ENCODE measurements at regions not wholly inside any gene's neighbourhood (a gene's known extent, or its start where the extent isn't known, plus 50 kb on each side); places are given as distances from the start of the nearest gene placed in this dataset.

DNA sequence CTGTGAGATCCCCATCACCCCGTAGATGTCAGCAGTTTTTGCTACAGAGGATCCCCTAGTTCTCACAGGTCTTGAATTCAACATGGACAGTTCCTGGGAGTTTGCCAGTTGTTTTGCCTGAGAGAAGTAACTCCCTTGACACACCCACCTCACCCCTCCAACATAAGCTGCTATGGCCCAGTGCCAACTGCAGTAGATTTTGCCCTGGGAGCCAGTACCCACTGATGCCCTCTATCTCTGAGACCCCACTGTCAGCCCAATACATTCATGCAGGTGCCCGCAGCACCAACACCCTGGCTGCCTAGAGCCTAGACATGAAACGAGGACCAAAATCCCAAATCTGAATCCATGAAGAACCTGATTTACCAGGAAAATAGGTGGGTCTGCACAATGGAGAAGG, 583.9 kb upstream of the CTNND2 start:
- no peak overlapping the region for H3K27ac ChIP-seq (ENCODE audit: low read depth, low read length)

DNA sequence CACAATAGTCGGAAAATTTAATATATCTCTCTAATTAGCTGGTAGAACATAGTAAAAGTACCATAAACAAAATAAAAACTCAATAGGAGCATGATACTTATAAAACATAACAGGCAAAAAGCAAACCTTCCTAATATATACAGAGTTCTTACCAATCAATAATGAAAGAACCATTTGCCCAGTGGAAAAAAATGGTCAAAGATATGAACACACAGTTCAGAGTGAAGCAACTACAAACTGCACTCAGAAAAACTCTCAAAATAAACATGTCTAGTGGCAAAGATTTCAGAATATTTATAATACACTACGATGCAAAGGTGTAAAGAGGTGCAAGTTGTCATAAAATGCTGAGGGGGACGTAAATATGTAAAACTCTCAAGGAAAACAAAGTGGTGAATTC, 576.2 kb upstream of the CTNND2 start:
- H3K9me3 ChIP-seq (ENCODE audit: control insufficient read depth, insufficient read depth, low read depth, low read length): peaks cover 6% of the 10 kb centered on the region
- no peaks in the 10 kb centered on the region for H3K4me1 ChIP-seq (ENCODE audit: control insufficient read depth, insufficient read depth, low read length)

More for the DNA sequence above, 583.9 kb upstream of the CTNND2 start:
- H3K9ac ChIP-seq (ENCODE audit: low read length): no peak overlapping the region
- no peaks in the 10 kb centered on the region for H3K27me3 ChIP-seq (ENCODE audit: control insufficient read depth, insufficient read depth, low read length)
- H3K9me3 ChIP-seq (ENCODE audit: control insufficient read depth, insufficient read depth, low read depth, low read length): peaks cover 6% of the 10 kb centered on the region
- no peaks in the 10 kb centered on the region for H3K36me3 ChIP-seq (ENCODE audit: control insufficient read depth, insufficient read depth, low read length)
- no peak overlapping the region for H3K4me3 ChIP-seq (ENCODE audit: low read depth, low read length)
- H3K4me1 ChIP-seq (ENCODE audit: control insufficient read depth, insufficient read depth, low read length): no peaks in the 10 kb centered on the region

DNA sequence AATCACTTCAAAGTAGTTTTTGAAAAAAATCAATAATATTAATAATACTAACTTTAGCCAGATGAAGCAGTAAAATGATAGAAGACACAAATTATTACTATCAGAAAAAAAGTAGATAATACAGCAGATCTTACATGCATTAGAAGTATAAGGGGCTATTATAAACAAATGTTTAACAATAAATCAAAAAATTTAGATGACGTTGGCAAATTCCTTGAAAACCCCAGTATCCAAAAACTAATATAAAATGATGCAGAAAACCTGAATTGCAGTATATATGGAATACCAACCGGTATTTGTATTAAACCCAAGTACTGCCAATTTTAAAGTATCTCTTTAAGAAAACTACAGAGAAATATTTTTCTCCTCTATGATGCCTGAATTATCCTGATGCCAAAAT, 573.3 kb upstream of the CTNND2 start:
- H3K36me3 ChIP-seq (ENCODE audit: control insufficient read depth, insufficient read depth, low read length): no peaks in the 10 kb centered on the region
- no peaks in the 10 kb centered on the region for H3K27me3 ChIP-seq (ENCODE audit: control insufficient read depth, insufficient read depth, low read length)
- no peak overlapping the region for H3K4me3 ChIP-seq (ENCODE audit: low read depth, low read length)
- 0 out of 2 replicates have a peak, but pooled peaks cover under 1% of the 10 kb centered on the region for H3K9me3 ChIP-seq (ENCODE audit: control insufficient read depth, insufficient read depth, low read depth, low read length)
- no peak overlapping the region for H3K27ac ChIP-seq (ENCODE audit: low read depth, low read length)
- H3K4me1 ChIP-seq (ENCODE audit: control insufficient read depth, insufficient read depth, low read length): no peaks in the 10 kb centered on the region
- H3K9ac ChIP-seq (ENCODE audit: low read length): no peak overlapping the region

More for the DNA sequence above, 576.2 kb upstream of the CTNND2 start:
- no peak overlapping the region for H3K4me3 ChIP-seq (ENCODE audit: low read depth, low read length)
- no peak overlapping the region for H3K9ac ChIP-seq (ENCODE audit: low read length)
- no peaks in the 10 kb centered on the region for H3K36me3 ChIP-seq (ENCODE audit: control insufficient read depth, insufficient read depth, low read length)
- H3K27me3 ChIP-seq (ENCODE audit: control insufficient read depth, insufficient read depth, low read length): no peaks in the 10 kb centered on the region
- no peak overlapping the region for H3K27ac ChIP-seq (ENCODE audit: low read depth, low read length)

DNA sequence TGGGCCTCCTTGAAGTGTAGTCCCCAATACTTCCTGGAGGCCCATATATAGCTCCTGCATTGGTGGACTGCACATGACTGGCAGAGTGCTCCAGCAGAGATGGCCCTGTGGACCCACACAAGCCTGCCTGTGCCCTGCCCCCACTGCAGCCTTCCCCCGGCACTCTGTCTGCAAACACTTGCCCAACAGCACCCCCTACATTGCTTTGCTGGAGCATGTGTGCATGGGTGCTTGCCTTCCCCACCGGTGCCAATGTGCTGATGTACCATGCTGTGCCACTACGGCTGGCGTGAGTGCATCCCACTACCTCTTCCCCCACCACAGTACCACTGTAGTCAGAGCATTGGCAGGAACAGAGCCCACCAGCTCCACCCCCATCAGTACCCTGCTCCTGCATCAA, 563.6 kb upstream of the CTNND2 start:
- H3K27ac ChIP-seq (ENCODE audit: low read depth, low read length): no peak overlapping the region
- H3K4me3 ChIP-seq (ENCODE audit: low read depth, low read length): no peak overlapping the region
- H3K36me3 ChIP-seq (ENCODE audit: control insufficient read depth, insufficient read depth, low read length): no peaks in the 10 kb centered on the region
- no peaks in the 10 kb centered on the region for H3K4me1 ChIP-seq (ENCODE audit: control insufficient read depth, insufficient read depth, low read length)
- no peak overlapping the region for H3K9ac ChIP-seq (ENCODE audit: low read length)
- peaks cover 27% of the 10 kb centered on the region; the same call in 1 of the 2 replicates for H3K9me3 ChIP-seq (ENCODE audit: control insufficient read depth, insufficient read depth, low read depth, low read length)
- H3K27me3 ChIP-seq (ENCODE audit: control insufficient read depth, insufficient read depth, low read length): no peaks in the 10 kb centered on the region

DNA sequence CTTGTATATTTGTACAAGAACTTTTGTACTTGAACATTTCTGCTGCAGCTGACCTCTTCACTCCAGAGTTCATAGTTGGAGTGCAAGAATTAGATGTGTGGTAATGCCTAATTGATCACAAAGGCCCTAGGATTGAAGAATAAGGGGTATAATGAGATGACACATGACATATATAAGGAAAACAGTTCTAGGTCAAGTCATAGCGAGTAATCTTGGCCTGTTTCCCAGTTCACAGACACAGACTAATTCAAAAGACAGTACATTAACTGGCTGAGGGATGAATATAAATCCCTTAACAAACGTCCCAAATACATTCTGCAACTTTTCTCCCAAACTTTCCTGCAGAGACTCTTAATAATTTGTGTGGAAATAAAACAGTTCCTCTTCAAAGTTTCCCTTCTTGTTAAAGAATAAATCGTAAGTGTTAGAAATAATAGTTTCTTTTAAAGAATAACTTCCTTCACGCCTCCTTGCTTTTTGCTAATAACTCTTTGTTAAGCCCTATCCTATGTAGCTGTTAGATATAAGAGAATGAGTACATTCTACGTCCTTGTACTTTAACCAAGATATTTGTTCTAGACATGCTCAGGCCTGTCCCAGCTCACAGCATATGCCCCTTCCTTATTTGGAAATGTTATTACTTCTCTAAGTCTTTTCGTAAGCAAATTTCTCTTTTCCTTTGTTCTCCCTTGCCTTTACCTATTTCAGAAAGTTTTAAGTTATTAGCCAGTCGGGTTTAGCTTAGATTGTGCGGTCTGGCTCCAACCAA, 556.4 kb upstream of the CTNND2 start:
- H3K27me3 ChIP-seq (ENCODE audit: control insufficient read depth, insufficient read depth, low read length): no peaks in the 10 kb centered on the region

DNA sequence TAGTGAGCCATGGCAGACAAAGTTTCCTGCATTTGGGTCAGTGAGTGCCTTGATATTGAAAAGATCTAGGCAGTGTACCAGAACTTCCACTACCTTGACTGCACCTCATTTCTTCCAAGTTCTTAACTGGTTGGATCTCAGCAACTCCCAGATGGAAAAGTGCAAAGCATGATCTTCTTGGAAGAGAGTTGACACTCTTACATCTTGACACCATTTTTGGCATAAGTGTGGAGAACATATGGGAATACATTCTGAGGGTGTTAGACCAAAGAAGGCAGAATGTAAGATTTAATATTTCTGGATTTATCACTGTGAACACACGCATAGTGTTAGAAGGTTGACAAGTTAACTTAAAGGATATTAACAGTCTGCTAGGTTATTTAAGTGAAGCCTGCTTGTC, 555.1 kb upstream of the CTNND2 start:
- Histone ChIP-seq H3K4me3 (ENCODE audit: low read depth, low read length) (no peak overlapping the region), H3K27ac (ENCODE audit: low read depth, low read length) (no peak overlapping the region), H3K9me3 (ENCODE audit: control insufficient read depth, insufficient read depth, low read depth, low read length) (peaks cover 25% of the 10 kb centered on the region), H3K4me1 (ENCODE audit: control insufficient read depth, insufficient read depth, low read length) (no peaks in the 10 kb centered on the region), H3K36me3 (ENCODE audit: control insufficient read depth, insufficient read depth, low read length) (no peaks in the 10 kb centered on the region), H3K27me3 (ENCODE audit: control insufficient read depth, insufficient read depth, low read length) (no peaks in the 10 kb centered on the region), H3K9ac (ENCODE audit: low read length) (no peak overlapping the region)

More for the DNA sequence above, 556.4 kb upstream of the CTNND2 start:
- Histone ChIP-seq H3K9ac (ENCODE audit: low read length) (no peak overlapping the region), H3K4me3 (ENCODE audit: low read depth, low read length) (no peak overlapping the region), H3K27ac (ENCODE audit: low read depth, low read length) (no peak overlapping the region), H3K4me1 (ENCODE audit: control insufficient read depth, insufficient read depth, low read length) (no peaks in the 10 kb centered on the region), H3K36me3 (ENCODE audit: control insufficient read depth, insufficient read depth, low read length) (no peaks in the 10 kb centered on the region), H3K9me3 (ENCODE audit: control insufficient read depth, insufficient read depth, low read depth, low read length) (peaks cover 25% of the 10 kb centered on the region)

DNA sequence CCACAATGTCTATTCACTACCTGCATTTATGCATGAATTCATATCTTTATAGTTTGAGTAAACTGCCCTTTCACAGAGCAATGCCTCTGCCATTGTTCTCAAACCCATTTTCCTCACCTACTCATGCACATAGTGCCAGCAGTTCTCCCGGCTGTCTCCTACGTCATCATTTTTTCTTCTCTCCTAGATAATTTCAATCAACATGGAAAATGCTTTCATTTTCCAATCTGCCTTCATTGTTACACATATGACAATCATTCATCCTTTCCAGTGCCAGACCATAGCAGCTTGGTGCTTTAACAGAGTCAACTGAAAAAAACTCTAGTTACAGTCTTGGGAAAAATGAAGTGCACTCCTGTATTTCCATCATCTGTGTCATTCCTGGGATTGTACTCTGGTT, 514.8 kb upstream of the CTNND2 start:
- Histone ChIP-seq H3K9ac (ENCODE audit: low read length) (no peak overlapping the region), H3K9me3 (ENCODE audit: control insufficient read depth, insufficient read depth, low read depth, low read length) (peaks cover 18% of the 10 kb centered on the region; the same call in 1 of the 2 replicates), H3K4me3 (ENCODE audit: low read depth, low read length) (no peak overlapping the region), H3K36me3 (ENCODE audit: control insufficient read depth, insufficient read depth, low read length) (no peaks in the 10 kb centered on the region), H3K27me3 (ENCODE audit: control insufficient read depth, insufficient read depth, low read length) (no peaks in the 10 kb centered on the region), H3K27ac (ENCODE audit: low read depth, low read length) (no peak overlapping the region), H3K4me1 (ENCODE audit: control insufficient read depth, insufficient read depth, low read length) (no peaks in the 10 kb centered on the region)

DNA sequence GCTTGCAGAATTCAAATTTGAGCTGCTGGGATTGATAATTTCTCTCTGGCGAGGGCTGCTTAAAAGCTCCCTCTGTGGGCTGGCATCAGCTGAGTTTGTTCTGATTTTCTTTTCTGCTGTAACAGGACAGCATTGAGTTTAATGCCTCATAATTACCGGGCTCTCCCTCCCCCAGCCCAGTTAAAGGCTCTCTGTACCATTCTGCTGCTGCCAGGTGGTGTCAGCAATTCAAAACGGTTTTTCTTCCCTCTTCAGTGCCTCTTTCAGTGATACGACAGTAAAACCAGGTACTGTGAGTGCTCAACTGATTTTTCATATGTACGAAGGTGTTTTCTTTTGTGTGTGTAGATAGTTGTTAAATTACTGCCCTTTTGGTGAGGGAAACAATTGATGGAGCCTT, 509.3 kb upstream of the CTNND2 start:
- H3K36me3 ChIP-seq (ENCODE audit: control insufficient read depth, insufficient read depth, low read length): no peaks in the 10 kb centered on the region; the same call in 1 of the 2 replicates
- H3K4me1 ChIP-seq (ENCODE audit: control insufficient read depth, insufficient read depth, low read length): peaks cover 12% of the 10 kb centered on the region
- H3K9me3 ChIP-seq (ENCODE audit: control insufficient read depth, insufficient read depth, low read depth, low read length): no peaks in the 10 kb centered on the region
- no peak overlapping the region for H3K4me3 ChIP-seq (ENCODE audit: low read depth, low read length)
- H3K9ac ChIP-seq (ENCODE audit: low read length): no peak overlapping the region
- no peak overlapping the region for H3K27ac ChIP-seq (ENCODE audit: low read depth, low read length)
- H3K27me3 ChIP-seq (ENCODE audit: control insufficient read depth, insufficient read depth, low read length): no peaks in the 10 kb centered on the region

DNA sequence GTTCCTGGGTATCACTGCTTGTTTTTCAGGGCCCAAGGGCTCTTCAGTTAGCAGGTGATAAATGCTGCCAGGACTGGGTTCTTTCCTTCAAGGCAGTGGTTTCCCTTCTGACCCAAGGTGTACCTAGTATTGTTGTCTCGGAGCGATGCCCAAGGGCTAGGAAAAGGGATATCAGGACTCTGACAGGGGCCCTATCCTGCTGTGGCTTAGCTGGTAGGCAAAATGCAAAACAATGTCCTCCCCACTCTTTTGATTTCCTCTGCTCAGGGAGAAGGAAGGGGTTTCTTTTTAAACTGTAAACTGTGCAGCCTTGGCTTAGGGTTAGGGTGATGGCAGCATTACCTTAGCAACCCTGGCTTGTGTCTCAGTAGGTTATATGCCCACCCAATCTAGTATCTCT, 508.8 kb upstream of the CTNND2 start:
- H3K9ac ChIP-seq (ENCODE audit: low read length): no peak overlapping the region
- no peaks in the 10 kb centered on the region for H3K27me3 ChIP-seq (ENCODE audit: control insufficient read depth, insufficient read depth, low read length)
- H3K4me1 ChIP-seq (ENCODE audit: control insufficient read depth, insufficient read depth, low read length): peaks cover 12% of the 10 kb centered on the region
- no peak overlapping the region for H3K4me3 ChIP-seq (ENCODE audit: low read depth, low read length)
- H3K27ac ChIP-seq (ENCODE audit: low read depth, low read length): no peak overlapping the region
- H3K9me3 ChIP-seq (ENCODE audit: control insufficient read depth, insufficient read depth, low read depth, low read length): no peaks in the 10 kb centered on the region
- no peaks in the 10 kb centered on the region; the same call in 1 of the 2 replicates for H3K36me3 ChIP-seq (ENCODE audit: control insufficient read depth, insufficient read depth, low read length)

DNA sequence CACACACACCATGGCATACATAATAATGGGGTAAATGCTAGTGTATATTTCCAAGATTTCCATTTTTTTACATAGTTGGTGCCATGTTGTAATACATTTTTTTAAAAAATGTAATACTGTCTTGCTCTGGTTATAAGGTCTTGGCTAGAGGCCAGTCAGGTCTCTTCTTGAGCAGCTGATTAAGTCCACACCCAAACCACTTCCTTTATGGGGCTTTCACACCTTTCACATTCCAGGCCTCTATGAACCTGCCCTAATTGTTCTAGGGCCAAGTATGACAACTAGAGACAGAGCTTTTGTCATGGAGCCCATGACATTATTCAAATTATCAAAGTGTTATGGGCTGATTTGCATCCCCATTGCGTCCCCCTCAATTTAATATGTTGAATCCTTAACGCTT, 495.6 kb upstream of the CTNND2 start:
- no peaks in the 10 kb centered on the region for H3K9me3 ChIP-seq (ENCODE audit: control insufficient read depth, insufficient read depth, low read depth, low read length)
- H3K9ac ChIP-seq (ENCODE audit: low read length): no peak overlapping the region
- H3K36me3 ChIP-seq (ENCODE audit: control insufficient read depth, insufficient read depth, low read length): no peaks in the 10 kb centered on the region
- no peaks in the 10 kb centered on the region for H3K27me3 ChIP-seq (ENCODE audit: control insufficient read depth, insufficient read depth, low read length)
- H3K27ac ChIP-seq (ENCODE audit: low read depth, low read length): no peak overlapping the region
- no peak overlapping the region for H3K4me3 ChIP-seq (ENCODE audit: low read depth, low read length)
- no peaks in the 10 kb centered on the region for H3K4me1 ChIP-seq (ENCODE audit: control insufficient read depth, insufficient read depth, low read length)

DNA sequence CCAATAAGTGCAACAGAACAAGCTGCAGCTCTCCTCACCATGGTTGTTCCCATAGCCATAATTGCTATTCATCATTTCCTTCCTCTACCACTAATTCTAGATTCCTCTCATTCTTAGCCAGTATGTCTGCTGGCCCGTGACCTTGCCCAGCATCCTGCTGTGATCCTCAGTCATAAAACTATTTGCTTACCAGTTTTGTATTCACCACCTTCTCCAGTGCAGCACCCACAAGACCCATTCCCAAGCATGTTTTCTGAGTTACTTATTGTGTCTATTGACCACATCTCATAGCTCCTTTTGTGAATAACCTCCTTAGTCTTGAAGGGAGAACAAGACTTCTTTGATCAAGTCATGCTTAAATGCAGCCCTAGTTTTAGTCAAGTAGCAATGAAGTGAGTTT, 488.0 kb upstream of the CTNND2 start:
- no peak overlapping the region for H3K4me3 ChIP-seq (ENCODE audit: low read depth, low read length)
- no peaks in the 10 kb centered on the region for H3K4me1 ChIP-seq (ENCODE audit: control insufficient read depth, insufficient read depth, low read length)
- no peaks in the 10 kb centered on the region for H3K27me3 ChIP-seq (ENCODE audit: control insufficient read depth, insufficient read depth, low read length)
- no peaks in the 10 kb centered on the region for H3K36me3 ChIP-seq (ENCODE audit: control insufficient read depth, insufficient read depth, low read length)
- no peaks in the 10 kb centered on the region for H3K9me3 ChIP-seq (ENCODE audit: control insufficient read depth, insufficient read depth, low read depth, low read length)
- no peak overlapping the region for H3K9ac ChIP-seq (ENCODE audit: low read length)
- H3K27ac ChIP-seq (ENCODE audit: low read depth, low read length): no peak overlapping the region

Measured in HUES6 (cell line).